HG03378 (cell line): ENCODE measurements at regions not wholly inside any gene's neighbourhood (a gene's known extent, or its start where the extent isn't known, plus 50 kb on each side); places are given as distances from the start of the nearest gene placed in this dataset.
"Not testable (repeated sequence)": the region's sequence is repeated elsewhere in the genome, so short reads cannot be mapped to it uniquely, and the experiment has no call there.

ENCODE experiments used
- ATAC-seq: cut with Tn5 transposase; IDR thresholded peaks from one replicate; pipeline ENCODE4 v1.9.1; 2021; ENCODE audit warnings: mild to moderate bottlenecking, moderate library complexity; ENCODE audit not compliant: unreplicated experiment

- no peak for ATAC-seq
Observed at GRCh38 chr1:105072850-105073249, 1323.2 kb downstream of the AMY1C start.

GRCh38 chr1:105073660-105074059, 1324.0 kb downstream of the AMY1C start:
- no peak for ATAC-seq

- ATAC-seq: no peak
Observed at GRCh38 chr1:105083611-105084010, 1333.9 kb downstream of the AMY1C start.

- no peak for ATAC-seq
Observed at GRCh38 chr1:105087506-105087905, 1337.8 kb downstream of the AMY1C start.

GRCh38 chr1:105088166-105088565, 1338.5 kb downstream of the AMY1C start:
- ATAC-seq: no peak

GRCh38 chr1:105093893-105094292, 1344.2 kb downstream of the AMY1C start:
- not testable (repeated sequence) for ATAC-seq

GRCh38 chr1:105100102-105100501, 1350.4 kb downstream of the AMY1C start:
- ATAC-seq: no peak

- no peak for ATAC-seq
Observed at GRCh38 chr1:105101261-105101660, 1351.6 kb downstream of the AMY1C start.

- ATAC-seq: no peak
Observed at GRCh38 chr1:105102371-105102770, 1352.7 kb downstream of the AMY1C start.

GRCh38 chr1:105122041-105122440, 1372.3 kb downstream of the AMY1C start:
- no peak for ATAC-seq

GRCh38 chr1:105137543-105138457, 1388.1 kb downstream of the AMY1C start:
- no peak for ATAC-seq

GRCh38 chr1:105138458-105138893, 1388.8 kb downstream of the AMY1C start:
- no peak for ATAC-seq

GRCh38 chr1:105172788-105173187, 1423.1 kb downstream of the AMY1C start:
- no peak for ATAC-seq

GRCh38 chr1:105180789-105181188, 1431.1 kb downstream of the AMY1C start:
- no peak for ATAC-seq

GRCh38 chr1:105204836-105205371, 1455.2 kb downstream of the AMY1C start:
- ATAC-seq: no peak

GRCh38 chr1:105208581-105208980, 1458.9 kb downstream of the AMY1C start:
- ATAC-seq: no peak

- no peak for ATAC-seq
Observed at GRCh38 chr1:105210747-105211146, 1461.0 kb downstream of the AMY1C start.

- no peak for ATAC-seq
Observed at GRCh38 chr1:105231378-105231777, 1481.7 kb downstream of the AMY1C start.

- ATAC-seq: no peak
Observed at GRCh38 chr1:105243411-105243810, 1493.7 kb downstream of the AMY1C start.

GRCh38 chr1:105243969-105244368, 1494.3 kb downstream of the AMY1C start:
- ATAC-seq: no peak

- no peak for ATAC-seq
Observed at GRCh38 chr1:105254906-105255305, 1505.2 kb downstream of the AMY1C start.

- ATAC-seq: no peak
Observed at GRCh38 chr1:105260001-105260400, 1510.3 kb downstream of the AMY1C start.
